Mesendoderm (in vitro differentiated cells): ENCODE measurements at regions not wholly inside any gene's neighbourhood (a gene's known extent, or its start where the extent isn't known, plus 50 kb on each side); places are given as distances from the start of the nearest gene placed in this dataset.

Experiments used
- DNase-seq: peaks from one replicate; pipeline ENCODE4 v3.0.0; 2013
- H2AK5ac ChIP-seq: 2 replicates; pipeline ENCODE4 v1.6.1; 2013; ENCODE audit warnings: low read length, inconsistent platforms
- H2BK120ac ChIP-seq: 2 replicates; pipeline ENCODE4 v1.6.1; 2013; ENCODE audit warnings: low read depth, mild to moderate bottlenecking, low read length, moderate library complexity, mixed read lengths
- H2BK15ac ChIP-seq: replicated peaks from 2 replicates; pipeline ENCODE4 v1.6.1; 2013; ENCODE audit warnings: low read depth, mild to moderate bottlenecking, moderate library complexity
- H2BK5ac ChIP-seq: 2 replicates; pipeline ENCODE4 v1.6.1; 2013; ENCODE audit warnings: low read length, inconsistent platforms
- H3K18ac ChIP-seq: 2 replicates; pipeline ENCODE4 v1.6.1; 2013; ENCODE audit warnings: mild to moderate bottlenecking, low read length, mixed read lengths
- H3K23ac ChIP-seq: one replicate; pipeline ENCODE4 v1.6.1; 2013; ENCODE audit warnings: low read length
- H3K27ac ChIP-seq: 2 replicates; pipeline ENCODE4 v1.5.1; 2013; ENCODE audit warnings: low read depth, mild to moderate bottlenecking, inconsistent platforms, low read length, moderate library complexity
- H3K27me3 ChIP-seq: 2 replicates; pipeline ENCODE4 v1.6.1; 2013; ENCODE audit warnings: low read length, control low read depth, mild to moderate bottlenecking, inconsistent platforms; ENCODE audit not compliant: insufficient read depth, poor library complexity
- H3K36me3 ChIP-seq: 2 replicates; pipeline ENCODE4 v1.6.1; 2013; ENCODE audit warnings: low read length, inconsistent platforms; ENCODE audit not compliant: control insufficient read depth, insufficient read depth
- H3K4ac ChIP-seq: one replicate; pipeline ENCODE4 v1.6.1; 2013; ENCODE audit warnings: low read depth, mild to moderate bottlenecking, low read length, moderate library complexity
- H3K4me1 ChIP-seq: 2 replicates; pipeline ENCODE4 v1.6.1; 2013; ENCODE audit warnings: low read depth, low read length, inconsistent platforms; ENCODE audit not compliant: control insufficient read depth
- H3K4me2 ChIP-seq: 2 replicates; pipeline ENCODE4 v1.6.1; 2013; ENCODE audit warnings: low read length
- H3K4me3 ChIP-seq: 2 replicates; pipeline ENCODE4 v1.5.1; 2013; ENCODE audit warnings: mild to moderate bottlenecking, low read length
- H3K56ac ChIP-seq: one replicate; pipeline ENCODE4 v1.6.1; 2013; ENCODE audit warnings: low read length
- H3K79me1 ChIP-seq: 2 replicates; pipeline ENCODE4 v1.6.1; 2013; ENCODE audit warnings: low read length, inconsistent platforms
- H3K79me2 ChIP-seq: 2 replicates; pipeline ENCODE4 v1.6.1; 2013; ENCODE audit warnings: mild to moderate bottlenecking, low read length; ENCODE audit not compliant: control insufficient read depth, insufficient read depth
- H3K9ac ChIP-seq: 2 replicates; pipeline ENCODE4 v1.6.1; 2013; ENCODE audit warnings: low read length, inconsistent platforms
- H4K5ac ChIP-seq: one replicate; pipeline ENCODE4 v1.6.1; 2013; ENCODE audit warnings: low read length
- H4K8ac ChIP-seq: one replicate; pipeline ENCODE4 v1.6.1; 2013; ENCODE audit warnings: low read depth, mild to moderate bottlenecking, control low read depth, low read length, moderate library complexity
- WGBS: extraction: QIAGEN DNeasy Blood & Tissue Kit; methylation state at CpG from one replicate; pipeline ENCODE4 v1.1.7; 2013; ENCODE audit warnings: low lambda C conversion rate, missing lambda C conversion rate; ENCODE audit not compliant: insufficient coverage; ENCODE audit errors: extremely low coverage; 5-methylcytosine and 5-hydroxymethylcytosine counted together

GRCh38 chr6:9532621-9533557 is 882.0 kb downstream of the TFAP2A start:
- H2BK15ac ChIP-seq: no peak overlapping the region
- no peaks in the 10 kb centered on the region for H3K79me2 ChIP-seq
- no peak overlapping the region for H3K4me3 ChIP-seq
- no peaks in the 10 kb centered on the region for H3K27me3 ChIP-seq
- no CpG with 5 or more reads among the region's 3 CpGs for WGBS
- no peak overlapping the region for H2BK5ac ChIP-seq
- no peak overlapping the region for H2BK120ac ChIP-seq
- no peaks in the 10 kb centered on the region for H3K79me1 ChIP-seq
- DNase-seq: no peak
- no peak overlapping the region for H3K9ac ChIP-seq
- H4K8ac ChIP-seq: no peak overlapping the region
- H3K4me2 ChIP-seq: no peak overlapping the region
- no peak overlapping the region for H2AK5ac ChIP-seq
- H3K56ac ChIP-seq: no peak overlapping the region
- no peak overlapping the region for H3K27ac ChIP-seq
- no peak overlapping the region for H3K4ac ChIP-seq
- no peak overlapping the region for H3K18ac ChIP-seq
- no peak overlapping the region for H3K23ac ChIP-seq
- H4K5ac ChIP-seq: no peak overlapping the region
- H3K4me1 ChIP-seq: no peaks in the 10 kb centered on the region
- no peaks in the 10 kb centered on the region for H3K36me3 ChIP-seq

- no peak overlapping the region for H2BK120ac ChIP-seq
- no peaks in the 10 kb centered on the region for H3K79me2 ChIP-seq
- no peak overlapping the region for H4K8ac ChIP-seq
- H3K18ac ChIP-seq: no peak overlapping the region
- no peak overlapping the region for H3K4me3 ChIP-seq
- no peak overlapping the region for H3K56ac ChIP-seq
- no peaks in the 10 kb centered on the region for H3K4me1 ChIP-seq
- H3K9ac ChIP-seq: no peak overlapping the region
- no peak for DNase-seq
- no peak overlapping the region for H3K4ac ChIP-seq
- no peaks in the 10 kb centered on the region for H3K27me3 ChIP-seq
- H3K27ac ChIP-seq: no peak overlapping the region
- H3K79me1 ChIP-seq: no peaks in the 10 kb centered on the region
- H2AK5ac ChIP-seq: no peak overlapping the region
- no peaks in the 10 kb centered on the region for H3K36me3 ChIP-seq
- H3K4me2 ChIP-seq: no peak overlapping the region
- no peak overlapping the region for H2BK5ac ChIP-seq
- H2BK15ac ChIP-seq: no peak overlapping the region
- WGBS: no CpG with 5 or more reads among the region's 4 CpGs
- H4K5ac ChIP-seq: no peak overlapping the region
- H3K23ac ChIP-seq: no peak overlapping the region
These were observed 887.1 kb downstream of the TFAP2A start for GRCh38 chr6:9527679-9528286.

- no peaks in the 10 kb centered on the region for H3K27me3 ChIP-seq
- H3K27ac ChIP-seq: no peak overlapping the region
- H2BK120ac ChIP-seq: no peak overlapping the region
- no peak overlapping the region for H4K8ac ChIP-seq
- no peak overlapping the region for H3K4me2 ChIP-seq
- H3K23ac ChIP-seq: no peak overlapping the region
- H2BK5ac ChIP-seq: no peak overlapping the region
- H4K5ac ChIP-seq: no peak overlapping the region
- H3K4me1 ChIP-seq: no peaks in the 10 kb centered on the region
- no peak overlapping the region for H2BK15ac ChIP-seq
- H3K18ac ChIP-seq: no peak overlapping the region
- H3K4ac ChIP-seq: no peak overlapping the region
- H3K36me3 ChIP-seq: no peaks in the 10 kb centered on the region
- no peaks in the 10 kb centered on the region for H3K79me2 ChIP-seq
- no peak overlapping the region for H2AK5ac ChIP-seq
- no peak overlapping the region for H3K9ac ChIP-seq
- H3K56ac ChIP-seq: no peak overlapping the region
- DNase-seq: no peak
- H3K79me1 ChIP-seq: no peaks in the 10 kb centered on the region
- H3K4me3 ChIP-seq: no peak overlapping the region
These were observed 891.4 kb downstream of the TFAP2A start for GRCh38 chr6:9523462-9523861.

- H3K36me3 ChIP-seq: no peaks in the 10 kb centered on the region
- no peak overlapping the region for H3K4me2 ChIP-seq
- no peak overlapping the region for H3K18ac ChIP-seq
- no peaks in the 10 kb centered on the region for H3K79me2 ChIP-seq
- H3K79me1 ChIP-seq: no peaks in the 10 kb centered on the region
- H3K4me1 ChIP-seq: no peaks in the 10 kb centered on the region
- H3K27ac ChIP-seq: no peak overlapping the region
- no peak overlapping the region for H3K56ac ChIP-seq
- no peak overlapping the region for H2BK120ac ChIP-seq
- no peak overlapping the region for H3K4ac ChIP-seq
- no peak overlapping the region for H3K4me3 ChIP-seq
- no CpG with 5 or more reads among the region's 3 CpGs for WGBS
- no peak overlapping the region for H2AK5ac ChIP-seq
- H2BK5ac ChIP-seq: no peak overlapping the region
- no peak overlapping the region for H4K5ac ChIP-seq
- no peak overlapping the region for H3K23ac ChIP-seq
- H3K9ac ChIP-seq: no peak overlapping the region
- H4K8ac ChIP-seq: no peak overlapping the region
- no peak for DNase-seq
- H3K27me3 ChIP-seq: no peaks in the 10 kb centered on the region
- H2BK15ac ChIP-seq: no peak overlapping the region
These were observed 892.8 kb downstream of the TFAP2A start for GRCh38 chr6:9522101-9522500.

- Histone ChIP-seq H3K4me1 (no peaks in the 10 kb centered on the region), H3K9ac (no peak overlapping the region), H3K27ac (no peak overlapping the region), H3K23ac (no peak overlapping the region), H3K56ac (no peak overlapping the region), H3K36me3 (no peaks in the 10 kb centered on the region), H4K5ac (no peak overlapping the region), H3K18ac (no peak overlapping the region), H2AK5ac (no peak overlapping the region), H2BK120ac (no peak overlapping the region), H3K4me2 (no peak overlapping the region), H2BK5ac (no peak overlapping the region), H2BK15ac (no peak overlapping the region), H3K4me3 (no peak overlapping the region), H3K79me2 (no peaks in the 10 kb centered on the region), H3K27me3 (no peaks in the 10 kb centered on the region), H4K8ac (no peak overlapping the region), H3K79me1 (no peaks in the 10 kb centered on the region), H3K4ac (no peak overlapping the region)
- no peak for DNase-seq
- WGBS: no CpG with 5 or more reads among the region's 3 CpGs
These were observed 893.7 kb downstream of the TFAP2A start for GRCh38 chr6:9521152-9521530.
